ENCODE measurements at regions not wholly inside any gene's neighbourhood (a gene's known extent, or its start where the extent isn't known, plus 50 kb on each side); places are given as distances from the start of the nearest gene placed in this dataset.

- no peaks in the 10 kb centered on the region for H3K9me3 ChIP-seq (ENCODE audit: control insufficient read depth, low read depth, low read length)
- H3K27ac ChIP-seq (ENCODE audit: control insufficient read depth, insufficient read depth, low read length), result no peak overlapping the region
- H3K27me3 ChIP-seq (ENCODE audit: control insufficient read depth, extremely low read depth, insufficient read depth, low read length), result no peaks in the 10 kb centered on the region
- no peaks in the 10 kb centered on the region for H3K9me1 ChIP-seq (ENCODE audit: control insufficient read depth, extremely low read depth, insufficient read depth, low read length)
- H2AFZ ChIP-seq (ENCODE audit: control insufficient read depth, low read length), result no peak overlapping the region
- H3K9ac ChIP-seq (ENCODE audit: control insufficient read depth, extremely low read depth, insufficient read depth, low read length), result no peak overlapping the region
- H3K4me2 ChIP-seq (ENCODE audit: control insufficient read depth, extremely low read depth, insufficient read depth, low read depth, low read length), result no peak overlapping the region
- FAIRE-seq (no peak), DNase-seq (ENCODE audit: low read depth, low spot score) (no peak)
- dilution Hi-C loops (cut with MboI; ENCODE audit: extremely low pct_ligation_motif_present, low sequenced_read_pairs), result no loop called here
- H3K79me2 ChIP-seq (ENCODE audit: control insufficient read depth, insufficient read depth, low read length), result no peaks in the 10 kb centered on the region
- no peak overlapping the region for H3K4me3 ChIP-seq (ENCODE audit: control insufficient read depth in 2 of 3, extremely low read depth in 1 of 3, insufficient read depth in 2 of 3, low read depth in 1 of 3, low read length in 3 of 3)
- TF ChIP-seq EZH2 (IDR thresholded peaks at IDR 0.05; ENCODE audit: low read length) (no peak), CTCF (optimal IDR thresholded peaks at IDR 0.05 in 1 of 3, IDR thresholded peaks at IDR 0.05 in 1 of 3, conservative IDR thresholded peaks at IDR 0.05 in 1 of 3; ENCODE audit: extremely low read depth in 1 of 3, insufficient read depth in 2 of 3, low read length in 3 of 3) (no peak)
- H3K36me3 ChIP-seq (ENCODE audit: control insufficient read depth in 2 of 2, extremely low read depth in 1 of 2, insufficient read depth in 2 of 2, low read length in 2 of 2), result no peaks in the 10 kb centered on the region
- H4K20me1 ChIP-seq (ENCODE audit: control insufficient read depth, extremely low read depth, insufficient read depth, low read length), result no peaks in the 10 kb centered on the region
- H3K4me1 ChIP-seq (ENCODE audit: control insufficient read depth, extremely low read depth, insufficient read depth, low read length), result no peaks in the 10 kb centered on the region
These were observed 100.4 kb upstream of the CDH18 start for GRCh38 chr5:20088361-20088760.

GRCh38 chr5:20087299-20087698 is 99.3 kb upstream of the CDH18 start:
- H2AFZ ChIP-seq (ENCODE audit: control insufficient read depth, low read length), result no peak overlapping the region
- H3K79me2 ChIP-seq (ENCODE audit: control insufficient read depth, insufficient read depth, low read length), result no peaks in the 10 kb centered on the region
- TF ChIP-seq CTCF (optimal IDR thresholded peaks at IDR 0.05 in 1 of 3, IDR thresholded peaks at IDR 0.05 in 1 of 3, conservative IDR thresholded peaks at IDR 0.05 in 1 of 3; ENCODE audit: extremely low read depth in 1 of 3, insufficient read depth in 2 of 3, low read length in 3 of 3) (no peak), EZH2 (IDR thresholded peaks at IDR 0.05; ENCODE audit: low read length) (no peak)
- dilution Hi-C loops (cut with MboI; ENCODE audit: extremely low pct_ligation_motif_present, low sequenced_read_pairs), result no loop called here
- H3K36me3 ChIP-seq (ENCODE audit: control insufficient read depth in 2 of 2, extremely low read depth in 1 of 2, insufficient read depth in 2 of 2, low read length in 2 of 2), result no peaks in the 10 kb centered on the region
- H3K4me1 ChIP-seq (ENCODE audit: control insufficient read depth, extremely low read depth, insufficient read depth, low read length), result no peaks in the 10 kb centered on the region
- no peak overlapping the region for H3K27ac ChIP-seq (ENCODE audit: control insufficient read depth, insufficient read depth, low read length)
- H3K9me1 ChIP-seq (ENCODE audit: control insufficient read depth, extremely low read depth, insufficient read depth, low read length), result no peaks in the 10 kb centered on the region
- no peak overlapping the region for H3K4me2 ChIP-seq (ENCODE audit: control insufficient read depth, extremely low read depth, insufficient read depth, low read depth, low read length)
- no peaks in the 10 kb centered on the region for H3K27me3 ChIP-seq (ENCODE audit: control insufficient read depth, extremely low read depth, insufficient read depth, low read length)
- no peaks in the 10 kb centered on the region for H3K9me3 ChIP-seq (ENCODE audit: control insufficient read depth, low read depth, low read length)
- no peak for DNase-seq (ENCODE audit: low read depth, low spot score)
- no peaks in the 10 kb centered on the region for H4K20me1 ChIP-seq (ENCODE audit: control insufficient read depth, extremely low read depth, insufficient read depth, low read length)
- H3K9ac ChIP-seq (ENCODE audit: control insufficient read depth, extremely low read depth, insufficient read depth, low read length), result no peak overlapping the region
- no peak overlapping the region for H3K4me3 ChIP-seq (ENCODE audit: control insufficient read depth in 2 of 3, extremely low read depth in 1 of 3, insufficient read depth in 2 of 3, low read depth in 1 of 3, low read length in 3 of 3)
- FAIRE-seq, result no peak
